Duodenal mucosa (tissue), 2 donors: ENCODE measurements at regions not wholly inside any gene's neighbourhood (a gene's known extent, or its start where the extent isn't known, plus 50 kb on each side); places are given as distances from the start of the nearest gene placed in this dataset.

Experiments
- H3K27ac ChIP-seq: one replicate; pipeline ENCODE4 v1.7.0; 2013; ENCODE audit warnings: low read depth, low read length
- H3K27me3 ChIP-seq, 2 donors: one replicate each; pipeline ENCODE4 v1.7.0; 2013; ENCODE audit warnings: low read length in 2 of 2, control low read depth in 1 of 2; ENCODE audit not compliant: insufficient read depth in 2 of 2, control insufficient read depth in 1 of 2
- H3K36me3 ChIP-seq, 2 donors: one replicate each; pipeline ENCODE4 v1.7.0; 2013; ENCODE audit warnings: low read length in 2 of 2, control low read depth in 1 of 2; ENCODE audit not compliant: insufficient read depth in 2 of 2, control insufficient read depth in 1 of 2
- H3K4me1 ChIP-seq, 2 donors: one replicate each; pipeline ENCODE4 v1.7.0; 2013; ENCODE audit warnings: low read length in 2 of 2, control low read depth in 1 of 2; ENCODE audit not compliant: insufficient read depth in 2 of 2, control insufficient read depth in 1 of 2
- H3K4me3 ChIP-seq, 2 donors: one replicate each; pipeline ENCODE4 v1.7.0; 2013; ENCODE audit warnings: low read length in 2 of 2, low read depth in 1 of 2
- H3K9ac ChIP-seq, 2 donors: one replicate each; pipeline ENCODE4 v1.7.0; 2013; ENCODE audit warnings: low read length in 2 of 2, low read depth in 1 of 2
- H3K9me3 ChIP-seq, 2 donors: one replicate each; pipeline ENCODE4 v1.7.0; 2013; ENCODE audit warnings: low read length in 2 of 2, control low read depth in 1 of 2; ENCODE audit not compliant: control insufficient read depth in 1 of 2

DNA sequence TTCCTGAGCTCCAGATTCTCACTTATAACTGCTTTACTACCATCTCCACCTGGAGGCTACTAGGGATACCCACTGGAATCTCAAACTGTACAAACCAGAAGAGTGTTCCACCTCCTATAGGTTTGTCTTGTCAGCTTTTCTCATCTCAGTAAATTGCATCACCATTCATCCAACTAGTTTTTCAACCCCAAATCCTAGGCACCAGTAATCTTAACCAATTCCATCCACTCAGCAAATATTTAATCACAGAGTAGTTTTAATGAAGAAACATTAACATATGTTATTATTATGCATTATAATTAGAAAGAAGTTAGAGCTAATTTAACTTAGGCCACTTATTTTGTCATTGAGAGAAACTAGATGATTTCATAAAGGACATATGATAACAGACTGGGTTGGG is 635.0 kb downstream of the DCDC2C start:
- Histone ChIP-seq H3K9me3 (peaks cover 4 to 13% of the 10 kb centered on the region in 2 donors), H3K9ac (no peak overlapping the region), H3K4me3 (no peak overlapping the region), H3K27ac (no peak overlapping the region), H3K36me3 (no peaks in the 10 kb centered on the region), H3K4me1 (no peaks in the 10 kb centered on the region), H3K27me3 (no peaks in the 10 kb centered on the region)

DNA sequence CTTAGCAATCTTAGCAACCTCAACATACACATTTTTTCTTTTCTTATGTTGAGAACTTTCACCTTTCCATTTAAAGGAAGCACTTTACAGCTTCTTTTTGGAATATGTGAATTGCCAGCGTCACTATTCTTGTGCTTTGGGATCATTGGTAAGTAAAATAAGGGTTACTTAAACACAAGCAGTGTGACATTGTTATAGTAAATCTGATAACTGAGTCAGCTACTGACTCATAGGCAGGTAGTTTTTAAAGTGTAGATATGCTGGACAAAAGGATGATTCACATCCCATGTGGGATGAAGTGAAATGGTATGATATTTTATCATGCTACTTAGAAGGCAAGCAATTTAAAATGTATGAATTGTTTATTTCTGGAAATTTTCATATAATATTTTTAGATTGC is 637.2 kb downstream of the DCDC2C start:
- no peaks in the 10 kb centered on the region for H3K36me3 ChIP-seq
- no peak overlapping the region for H3K9ac ChIP-seq
- peaks cover 5 to 9% of the 10 kb centered on the region in 2 donors for H3K9me3 ChIP-seq
- H3K4me3 ChIP-seq, result no peak overlapping the region
- no peaks in the 10 kb centered on the region for H3K4me1 ChIP-seq
- no peaks in the 10 kb centered on the region for H3K27me3 ChIP-seq
- no peak overlapping the region for H3K27ac ChIP-seq

DNA sequence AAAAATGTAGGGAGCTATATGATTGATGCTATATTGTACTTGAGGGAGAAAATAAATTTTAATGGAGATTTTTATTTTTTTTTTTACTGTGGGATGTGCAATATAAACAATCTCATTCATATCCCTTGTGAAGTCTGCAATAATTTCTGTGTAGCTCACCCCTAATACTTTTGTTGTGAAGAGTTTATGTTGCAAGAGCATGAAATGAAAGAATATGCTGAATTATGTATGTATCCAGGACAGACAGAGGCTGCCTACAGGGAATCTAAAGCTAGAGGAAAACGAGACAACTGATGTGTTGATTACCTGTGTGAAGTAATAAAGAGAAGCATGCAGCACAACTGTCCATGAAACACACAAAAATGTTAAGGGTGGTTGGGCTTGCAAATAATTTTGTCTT is 643.3 kb downstream of the DCDC2C start:
- Histone ChIP-seq H3K9ac (no peak overlapping the region), H3K27ac (no peak overlapping the region), H3K27me3 (no peaks in the 10 kb centered on the region), H3K4me1 (no peaks in the 10 kb centered on the region), H3K9me3 (peaks cover 3 to 8% of the 10 kb centered on the region in 2 donors), H3K36me3 (no peaks in the 10 kb centered on the region), H3K4me3 (no peak overlapping the region)

DNA sequence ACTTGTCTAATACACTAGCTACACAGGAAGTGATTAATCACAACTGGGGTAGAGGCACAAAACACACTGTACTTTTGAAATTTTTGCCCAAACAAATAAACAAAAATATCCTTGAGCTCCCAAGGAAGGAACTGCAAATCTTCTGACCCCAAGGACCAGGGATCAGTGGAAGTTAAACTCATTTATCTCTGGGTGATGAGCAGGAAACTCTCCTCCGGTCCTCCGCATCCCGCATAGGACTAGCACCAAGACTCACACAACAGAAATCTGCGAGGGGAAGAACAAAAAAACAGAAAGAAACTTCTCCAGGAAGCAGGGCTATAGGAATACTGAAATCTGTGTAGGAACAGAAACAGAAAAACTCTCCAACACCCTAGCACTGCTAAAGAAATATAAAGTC is 650.3 kb downstream of the DCDC2C start:
- no peaks in the 10 kb centered on the region for H3K36me3 ChIP-seq
- H3K4me3 ChIP-seq, result no peak overlapping the region
- no peaks in the 10 kb centered on the region for H3K27me3 ChIP-seq
- H3K4me1 ChIP-seq, result no peaks in the 10 kb centered on the region
- H3K9me3 ChIP-seq, result peaks cover 0 to 4% of the 10 kb centered on the region in 2 donors
- H3K9ac ChIP-seq, result no peak overlapping the region
- H3K27ac ChIP-seq, result no peak overlapping the region

DNA sequence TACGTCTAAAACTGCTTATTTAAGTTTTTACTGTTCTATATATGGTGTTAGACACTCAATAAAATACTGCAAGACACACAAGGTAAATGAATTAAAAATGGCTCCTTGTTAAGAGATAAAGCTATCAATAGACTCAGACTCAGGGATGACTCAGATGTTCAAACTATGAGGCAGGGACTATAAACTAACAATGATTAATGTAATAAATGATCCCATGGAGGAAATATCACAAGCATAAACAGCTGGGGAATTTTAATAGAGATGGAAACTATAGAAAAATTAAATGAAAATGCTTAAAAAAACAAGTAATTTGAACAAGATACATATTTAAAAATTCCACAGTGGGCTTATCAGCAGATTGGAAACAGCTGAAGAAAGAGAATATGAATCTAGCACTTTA is 650.8 kb downstream of the DCDC2C start:
- H3K4me3 ChIP-seq, result no peak overlapping the region
- H3K27me3 ChIP-seq, result no peaks in the 10 kb centered on the region
- no peaks in the 10 kb centered on the region for H3K4me1 ChIP-seq
- no peak overlapping the region for H3K27ac ChIP-seq
- H3K9me3 ChIP-seq, result peaks cover 0 to 4% of the 10 kb centered on the region in 2 donors
- no peak overlapping the region for H3K9ac ChIP-seq
- H3K36me3 ChIP-seq, result no peaks in the 10 kb centered on the region

DNA sequence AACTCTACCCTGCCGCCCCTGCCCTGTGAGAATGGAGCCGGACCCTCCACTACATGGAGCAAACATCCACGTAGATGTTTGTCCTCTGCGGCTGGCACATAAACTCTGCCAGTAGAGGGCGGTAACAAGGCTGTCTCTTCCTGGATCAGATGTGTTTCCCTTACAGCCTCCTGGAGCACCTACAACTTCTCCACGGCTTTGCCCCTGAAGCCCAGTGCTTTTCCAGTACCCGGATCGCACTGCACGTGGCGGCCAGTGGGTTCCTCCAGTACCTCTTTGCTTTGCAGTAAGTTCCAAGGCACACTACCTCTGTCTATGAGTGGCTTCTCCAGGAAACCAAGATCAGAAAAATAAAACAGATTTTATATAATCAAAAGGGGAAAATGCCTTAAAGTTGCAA is 651.3 kb downstream of the DCDC2C start:
- peaks cover 0 to 4% of the 10 kb centered on the region in 2 donors for H3K9me3 ChIP-seq

DNA sequence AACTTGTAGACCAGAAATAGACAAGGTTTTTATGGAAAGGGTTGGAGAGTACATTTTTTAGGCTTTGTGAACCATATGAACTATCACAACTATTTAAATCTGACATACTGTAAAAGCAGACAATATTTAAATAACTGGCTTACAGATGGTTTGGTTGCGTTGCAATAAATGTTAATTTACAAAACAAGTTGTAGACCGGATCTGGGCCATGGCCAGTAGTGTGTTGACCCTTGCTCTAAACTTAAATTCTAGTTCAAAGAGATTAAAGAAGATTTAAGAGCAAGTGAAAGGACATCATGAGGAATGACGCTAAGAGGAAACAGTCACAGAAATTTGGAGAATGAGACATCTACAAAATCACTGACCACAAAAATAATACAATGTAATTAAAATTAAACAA is 652.7 kb downstream of the DCDC2C start:
- Histone ChIP-seq H3K9ac (no peak overlapping the region), H3K27ac (no peak overlapping the region), H3K4me1 (no peaks in the 10 kb centered on the region), H3K9me3 (peaks cover 5 to 7% of the 10 kb centered on the region in 2 donors), H3K36me3 (no peaks in the 10 kb centered on the region), H3K27me3 (no peaks in the 10 kb centered on the region), H3K4me3 (no peak overlapping the region)

More for the DNA sequence above, 651.3 kb downstream of the DCDC2C start:
- Histone ChIP-seq H3K27me3 (no peaks in the 10 kb centered on the region), H3K9ac (no peak overlapping the region), H3K27ac (no peak overlapping the region), H3K4me1 (no peaks in the 10 kb centered on the region), H3K4me3 (no peak overlapping the region), H3K36me3 (no peaks in the 10 kb centered on the region)

DNA sequence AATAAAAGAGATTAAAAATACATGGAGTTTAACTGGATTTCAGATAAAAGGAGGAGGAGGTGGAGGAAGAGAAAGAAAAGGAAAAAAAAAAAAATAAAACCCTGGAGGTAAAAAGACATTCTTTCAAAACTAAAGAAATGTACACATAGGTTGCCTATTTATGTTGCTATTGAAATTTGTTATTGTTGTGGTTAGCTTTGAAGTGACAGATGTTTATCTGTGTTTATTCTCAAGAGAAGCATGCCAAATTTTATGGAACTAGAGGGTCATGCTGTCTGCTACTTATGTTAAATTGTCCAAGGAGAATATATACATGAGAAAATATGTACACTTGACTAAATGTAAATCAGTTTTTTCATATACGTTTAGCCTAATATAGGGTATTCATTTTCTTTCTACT is 653.2 kb downstream of the DCDC2C start:
- no peaks in the 10 kb centered on the region for H3K27me3 ChIP-seq
- H3K9me3 ChIP-seq, result peaks cover 7 to 9% of the 10 kb centered on the region in 2 donors
- no peaks in the 10 kb centered on the region for H3K36me3 ChIP-seq
- H3K4me3 ChIP-seq, result no peak overlapping the region
- no peak overlapping the region for H3K27ac ChIP-seq
- no peaks in the 10 kb centered on the region for H3K4me1 ChIP-seq
- no peak overlapping the region for H3K9ac ChIP-seq

DNA sequence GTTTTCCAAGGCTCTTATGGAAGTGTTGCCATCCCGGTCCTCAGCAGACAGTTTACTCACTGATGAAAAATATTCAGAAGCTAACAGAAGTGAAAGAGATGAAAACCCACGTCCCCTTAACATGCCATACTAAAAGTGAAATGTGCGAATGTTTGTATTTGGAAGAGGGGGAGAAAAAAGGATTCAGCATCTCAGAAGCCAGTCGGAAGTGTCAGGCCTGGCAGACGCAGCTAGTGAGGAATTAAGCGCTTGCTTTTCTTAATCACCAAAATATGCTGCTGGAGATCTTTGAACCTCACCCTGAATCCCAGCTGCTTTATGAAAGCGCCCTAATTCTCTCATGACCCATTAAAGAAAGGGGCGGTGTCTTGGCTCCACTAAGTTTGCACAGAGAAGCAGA is 653.7 kb downstream of the DCDC2C start:
- Histone ChIP-seq H3K4me1 (no peaks in the 10 kb centered on the region), H3K9ac (no peak overlapping the region), H3K9me3 (peaks cover 7 to 11% of the 10 kb centered on the region in 2 donors)

DNA sequence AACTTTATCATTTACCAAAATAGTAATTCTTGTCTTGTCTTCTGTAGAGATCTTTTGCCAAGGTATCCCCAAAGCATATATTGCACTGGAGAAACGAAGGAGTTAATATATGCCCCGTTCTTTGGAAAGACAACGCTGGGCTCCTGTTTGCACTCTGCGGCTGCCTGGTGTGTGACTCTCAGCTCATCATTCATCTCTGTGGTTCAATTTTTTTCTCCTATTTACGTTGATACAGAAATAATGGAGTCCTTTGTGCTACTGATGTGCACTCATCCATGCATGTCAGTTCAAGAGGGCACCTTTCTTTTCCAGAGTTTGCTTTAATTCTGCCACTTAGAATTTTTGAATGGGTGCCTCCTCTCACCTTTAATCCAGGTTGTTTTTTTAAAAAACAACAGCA is 655.5 kb downstream of the DCDC2C start:
- H3K9ac ChIP-seq, result no peak overlapping the region
- peaks cover 7 to 11% of the 10 kb centered on the region in 2 donors for H3K9me3 ChIP-seq
- no peak overlapping the region for H3K27ac ChIP-seq
- H3K36me3 ChIP-seq, result no peaks in the 10 kb centered on the region
- H3K4me3 ChIP-seq, result no peak overlapping the region
- H3K27me3 ChIP-seq, result no peaks in the 10 kb centered on the region
- no peaks in the 10 kb centered on the region for H3K4me1 ChIP-seq

More for the DNA sequence above, 653.7 kb downstream of the DCDC2C start:
- no peaks in the 10 kb centered on the region for H3K36me3 ChIP-seq
- no peak overlapping the region for H3K4me3 ChIP-seq
- no peaks in the 10 kb centered on the region for H3K27me3 ChIP-seq
- H3K27ac ChIP-seq, result no peak overlapping the region

DNA sequence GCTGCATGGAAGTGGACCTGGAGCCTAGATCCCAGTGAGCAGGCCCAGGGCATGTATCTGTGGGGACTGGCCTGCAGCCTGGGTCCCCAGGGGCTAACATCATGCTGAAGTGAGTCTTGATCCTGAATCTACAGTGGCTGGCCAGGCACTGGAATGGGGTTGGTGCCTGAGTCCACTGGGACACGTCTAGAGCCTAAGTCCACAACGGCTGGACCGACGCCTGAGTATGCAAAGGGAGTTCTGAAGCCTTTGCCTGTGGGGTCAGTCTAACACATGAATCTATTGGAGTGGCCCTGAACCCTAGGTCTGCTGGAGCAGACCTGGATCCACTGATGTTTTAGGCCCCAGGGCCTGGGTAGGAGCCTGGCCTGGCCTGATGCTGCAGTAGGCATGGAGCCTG is 665.5 kb downstream of the DCDC2C start:
- no peaks in the 10 kb centered on the region for H3K36me3 ChIP-seq
- no peak overlapping the region for H3K27ac ChIP-seq
- no peaks in the 10 kb centered on the region for H3K27me3 ChIP-seq
- H3K4me3 ChIP-seq, result no peak overlapping the region
- peaks cover 11 to 19% of the 10 kb centered on the region in 2 donors for H3K9me3 ChIP-seq
- no peaks in the 10 kb centered on the region for H3K4me1 ChIP-seq
- no peak overlapping the region for H3K9ac ChIP-seq
